Smooth muscle cell (in vitro differentiated cells): ENCODE measurements at regions not wholly inside any gene's neighbourhood (a gene's known extent, or its start where the extent isn't known, plus 50 kb on each side); places are given as distances from the start of the nearest gene placed in this dataset.

Source experiments
- DNase-seq: peaks from one replicate; lab custom pipeline; 2025; ENCODE audit not compliant: unreplicated experiment; lab: John Stamatoyannopoulos, UW
- H2AFZ ChIP-seq: fragments of 200-600 bp; sonication (generic); 2 replicates; pipeline ENCODE4 v1.6.0; 2016; ENCODE audit warnings: antibody characterized with exemption, low read depth, mild to moderate bottlenecking
- H3F3A ChIP-seq: fragments of 200-600 bp; sonication (generic); 2 replicates; pipeline ENCODE4 v1.6.0; 2017; ENCODE audit warnings: antibody characterized with exemption, low read depth
- H3K27ac ChIP-seq: fragments of 200-600 bp; sonication (generic); 2 replicates; pipeline ENCODE4 v1.5.1; 2016; ENCODE audit warnings: low read depth, mild to moderate bottlenecking
- H3K27me3 ChIP-seq: fragments of 200-600 bp; sonication (generic); 2 replicates; pipeline ENCODE4 v1.6.1; 2016; ENCODE audit warnings: low read depth, mild to moderate bottlenecking
- H3K36me3 ChIP-seq: fragments of 200-600 bp; sonication (generic); 2 replicates; pipeline ENCODE4 v1.5.1; 2016; ENCODE audit warnings: low read depth
- H3K4me1 ChIP-seq: fragments of 200-600 bp; sonication (generic); 2 replicates; pipeline ENCODE4 v1.5.1; 2016; ENCODE audit warnings: low read depth
- H3K4me2 ChIP-seq: fragments of 200-600 bp; sonication (generic); 2 replicates; pipeline ENCODE4 v1.6.0; 2016; ENCODE audit warnings: mild to moderate bottlenecking
- H3K4me3 ChIP-seq: fragments of 200-600 bp; sonication (generic); 2 replicates; pipeline ENCODE4 v1.5.1; 2016; ENCODE audit warnings: mild to moderate bottlenecking
- H3K79me2 ChIP-seq: fragments of 200-600 bp; sonication (generic); 2 replicates; pipeline ENCODE4 v1.6.0; 2016; ENCODE audit warnings: low read depth, mild to moderate bottlenecking
- H3K9ac ChIP-seq: fragments of 200-600 bp; sonication (generic); 2 replicates; pipeline ENCODE4 v1.6.0; 2016; ENCODE audit warnings: low read depth
- H3K9me3 ChIP-seq: fragments of 200-600 bp; sonication (generic); replicated peaks from 2 replicates; pipeline ENCODE4 v1.5.1; 2016; ENCODE audit warnings: low read depth
- H4K20me1 ChIP-seq: fragments of 200-600 bp; sonication (generic); 2 replicates; pipeline ENCODE4 v1.6.0; 2016; ENCODE audit warnings: low read depth
- WGBS: methylation state at CpG from one replicate; pipeline ENCODE4 v1.1.7; 2016; ENCODE audit warnings: low lambda C conversion rate; 5-methylcytosine and 5-hydroxymethylcytosine counted together
- TF ChIP-seq, protein P1 (sequence below): fragments of 200-600 bp; sonication (generic); IDR thresholded peaks from 2 replicates; pipeline ENCODE4 v1.5.1; 2017; ENCODE audit warnings: borderline replicate concordance, mild to moderate bottlenecking, antibody characterized with exemption; ENCODE audit not compliant: insufficient read depth, poor library complexity, severe bottlenecking

GRCh38 chr5:39760385-39761198 is 335.8 kb upstream of the DAB2 start:
- no peak for DNase-seq
- no peaks in the 10 kb centered on the region for H3K79me2 ChIP-seq
- no peaks in the 10 kb centered on the region for H3K27me3 ChIP-seq
- peak overlapping the region; percentile 100 for H3K27ac ChIP-seq
- no peaks in the 10 kb centered on the region for H3K36me3 ChIP-seq
- H3K4me2 ChIP-seq = peak overlapping the region; percentile 77
- H3K9ac ChIP-seq = peak overlapping the region; percentile 88
- H3K4me3 ChIP-seq = peak overlapping the region; percentile 21
- H3F3A ChIP-seq = peaks cover 3% of the 10 kb centered on the region
- no peaks in the 10 kb centered on the region for H3K9me3 ChIP-seq
- WGBS = 26% methylated on average over 5 of the region's 5 CpGs
- no peaks in the 10 kb centered on the region for H4K20me1 ChIP-seq
- peaks cover 12% of the 10 kb centered on the region for H3K4me1 ChIP-seq
- H2AFZ ChIP-seq = peak overlapping the region; percentile 11
- TF ChIP-seq, protein P1, sequence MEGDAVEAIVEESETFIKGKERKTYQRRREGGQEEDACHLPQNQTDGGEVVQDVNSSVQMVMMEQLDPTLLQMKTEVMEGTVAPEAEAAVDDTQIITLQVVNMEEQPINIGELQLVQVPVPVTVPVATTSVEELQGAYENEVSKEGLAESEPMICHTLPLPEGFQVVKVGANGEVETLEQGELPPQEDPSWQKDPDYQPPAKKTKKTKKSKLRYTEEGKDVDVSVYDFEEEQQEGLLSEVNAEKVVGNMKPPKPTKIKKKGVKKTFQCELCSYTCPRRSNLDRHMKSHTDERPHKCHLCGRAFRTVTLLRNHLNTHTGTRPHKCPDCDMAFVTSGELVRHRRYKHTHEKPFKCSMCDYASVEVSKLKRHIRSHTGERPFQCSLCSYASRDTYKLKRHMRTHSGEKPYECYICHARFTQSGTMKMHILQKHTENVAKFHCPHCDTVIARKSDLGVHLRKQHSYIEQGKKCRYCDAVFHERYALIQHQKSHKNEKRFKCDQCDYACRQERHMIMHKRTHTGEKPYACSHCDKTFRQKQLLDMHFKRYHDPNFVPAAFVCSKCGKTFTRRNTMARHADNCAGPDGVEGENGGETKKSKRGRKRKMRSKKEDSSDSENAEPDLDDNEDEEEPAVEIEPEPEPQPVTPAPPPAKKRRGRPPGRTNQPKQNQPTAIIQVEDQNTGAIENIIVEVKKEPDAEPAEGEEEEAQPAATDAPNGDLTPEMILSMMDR = no peak

- Histone ChIP-seq H3K27me3 (no peaks in the 10 kb centered on the region), H3K27ac (peak overlapping the region; percentile 100), H3K4me2 (peak overlapping the region; percentile 77), H3F3A (peaks cover 3% of the 10 kb centered on the region), H4K20me1 (no peaks in the 10 kb centered on the region), H3K9ac (peak overlapping the region; percentile 88), H3K4me3 (no peak overlapping the region), H2AFZ (no peak overlapping the region), H3K79me2 (no peaks in the 10 kb centered on the region), H3K36me3 (no peaks in the 10 kb centered on the region), H3K9me3 (no peaks in the 10 kb centered on the region), H3K4me1 (peaks cover 12% of the 10 kb centered on the region)
- DNase-seq = no peak
- TF ChIP-seq, protein P1 = no peak
Observed at GRCh38 chr5:39759701-39760100, 334.9 kb upstream of the DAB2 start.

DNA sequence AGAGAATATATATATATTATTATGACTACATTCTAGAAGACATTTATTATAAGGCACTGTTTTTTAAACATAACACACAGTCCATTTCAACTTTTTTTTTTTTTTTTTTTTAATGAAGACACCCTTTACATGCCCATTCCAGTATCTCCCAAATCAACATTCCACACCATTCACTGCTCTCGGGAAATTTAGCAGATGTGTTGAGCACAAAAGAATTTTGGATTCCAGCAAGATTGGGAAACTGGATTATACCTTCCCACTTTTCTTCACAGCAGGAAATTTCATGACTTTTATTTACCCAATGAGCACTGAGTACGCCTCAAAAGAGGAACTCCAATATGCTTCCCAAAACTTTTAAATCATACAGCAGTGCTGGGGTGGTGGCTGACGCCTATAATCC is 333.6 kb upstream of the DAB2 start:
- H4K20me1 ChIP-seq = no peaks in the 10 kb centered on the region
- DNase-seq = no peak
- 82% methylated on average over 3 of the region's 3 CpGs for WGBS

More for the DNA sequence above, 333.6 kb upstream of the DAB2 start:
- Histone ChIP-seq H3K9ac (no peak overlapping the region), H3K36me3 (no peaks in the 10 kb centered on the region), H3K79me2 (no peaks in the 10 kb centered on the region), H3F3A (peaks cover 3% of the 10 kb centered on the region), H3K9me3 (no peaks in the 10 kb centered on the region), H3K4me1 (peaks cover 12% of the 10 kb centered on the region), H3K27me3 (no peaks in the 10 kb centered on the region), H2AFZ (no peak overlapping the region), H3K4me3 (no peak overlapping the region), H3K27ac (no peak overlapping the region), H3K4me2 (no peak overlapping the region)
- TF ChIP-seq, protein P1 = no peak
